ENCODE measurements at regions not wholly inside any gene's neighbourhood (a gene's known extent, or its start where the extent isn't known, plus 50 kb on each side); places are given as distances from the start of the nearest gene placed in this dataset.
A peak's percentile ranks its signal among the peaks of the same experiment; 100 is the strongest.
"Not testable (repeated sequence)": the region's sequence is repeated elsewhere in the genome, so short reads cannot be mapped to it uniquely, and the experiment has no call there.

GRCh38 chr2:13443554-13444261, 727.0 kb downstream of the TRIB2 start:
- DNase-seq (ENCODE audit: low read depth in 1 of 2, low spot score in 2 of 2); CTCF ChIA-PET (ENCODE audit: partially characterized antibody): not testable (repeated sequence)
- 57% methylated on average over 4 of the region's 4 CpGs; no CpG with 5 or more reads in 1 of the 2 experiments for WGBS, 2 experiments (ENCODE audit: extremely low coverage in 1 of 2, insufficient coverage in 1 of 2, insufficient read length in 1 of 2, insufficient replicate concordance in 2 of 2, low coverage in 1 of 2, low lambda C conversion rate in 2 of 2, missing lambda C conversion rate in 1 of 2)

More at GRCh38 chr2:13443554-13444261, 727.0 kb downstream of the TRIB2 start:
- TF ChIP-seq, protein P1, sequence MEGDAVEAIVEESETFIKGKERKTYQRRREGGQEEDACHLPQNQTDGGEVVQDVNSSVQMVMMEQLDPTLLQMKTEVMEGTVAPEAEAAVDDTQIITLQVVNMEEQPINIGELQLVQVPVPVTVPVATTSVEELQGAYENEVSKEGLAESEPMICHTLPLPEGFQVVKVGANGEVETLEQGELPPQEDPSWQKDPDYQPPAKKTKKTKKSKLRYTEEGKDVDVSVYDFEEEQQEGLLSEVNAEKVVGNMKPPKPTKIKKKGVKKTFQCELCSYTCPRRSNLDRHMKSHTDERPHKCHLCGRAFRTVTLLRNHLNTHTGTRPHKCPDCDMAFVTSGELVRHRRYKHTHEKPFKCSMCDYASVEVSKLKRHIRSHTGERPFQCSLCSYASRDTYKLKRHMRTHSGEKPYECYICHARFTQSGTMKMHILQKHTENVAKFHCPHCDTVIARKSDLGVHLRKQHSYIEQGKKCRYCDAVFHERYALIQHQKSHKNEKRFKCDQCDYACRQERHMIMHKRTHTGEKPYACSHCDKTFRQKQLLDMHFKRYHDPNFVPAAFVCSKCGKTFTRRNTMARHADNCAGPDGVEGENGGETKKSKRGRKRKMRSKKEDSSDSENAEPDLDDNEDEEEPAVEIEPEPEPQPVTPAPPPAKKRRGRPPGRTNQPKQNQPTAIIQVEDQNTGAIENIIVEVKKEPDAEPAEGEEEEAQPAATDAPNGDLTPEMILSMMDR (IDR thresholded peaks at IDR 0.05; ENCODE audit: control extremely low read depth in 1 of 3, insufficient read depth in 1 of 3, low read depth in 1 of 3, low read length in 3 of 3), result peak in 1 of 3 experiments; percentile 8; a peak in 1 of 4 replicates
- 0 out of 2 replicates have a peak, but pooled peaks have one; percentile 18 for TF ChIP-seq POU5F1 (IDR thresholded peaks at IDR 0.05; ENCODE audit: low read depth, low read length)
- TF ChIP-seq RAD21 (IDR thresholded peaks at IDR 0.05 in 1 of 2, conservative IDR thresholded peaks at IDR 0.05 in 1 of 2; ENCODE audit: low read depth in 2 of 2, low read length in 2 of 2), result peak; percentile 31 to 45
- H4K8ac ChIP-seq (ENCODE audit: extremely low read depth, insufficient read depth, low read length); H3K56ac ChIP-seq (replicated peaks; ENCODE audit: insufficient read length, low read depth, low read length); FAIRE-seq; H2BK5ac ChIP-seq (ENCODE audit: low read depth, low read length); H3K79me2 ChIP-seq (ENCODE audit: control insufficient read depth in 1 of 2, insufficient read depth in 2 of 2, low read length in 2 of 2); H2BK12ac ChIP-seq (ENCODE audit: low read depth, low read length); H2BK15ac ChIP-seq (ENCODE audit: low read length); H3K4me1 ChIP-seq (replicated peaks in 1 of 4; ENCODE audit: control insufficient read depth in 3 of 4, insufficient read depth in 4 of 4, low read length in 3 of 4); H3K18ac ChIP-seq (ENCODE audit: extremely low read depth, low read length); H2BK120ac ChIP-seq (replicated peaks; ENCODE audit: low read depth, low read length); H3K9ac ChIP-seq (replicated peaks in 1 of 4; ENCODE audit: extremely low read depth in 1 of 4, low read depth in 3 of 4, low read length in 3 of 4); H2AK5ac ChIP-seq (ENCODE audit: low read depth, low read length); POLR2A ChIA-PET (ENCODE audit: partially characterized antibody); H3K27ac ChIP-seq (ENCODE audit: low read depth, low read length); H3K23ac ChIP-seq (ENCODE audit: insufficient read length); H3K36me3 ChIP-seq (ENCODE audit: control insufficient read depth in 2 of 4, insufficient read depth in 4 of 4, low read length in 3 of 4); H3K23me2 ChIP-seq (ENCODE audit: low read depth, low read length); H4K5ac ChIP-seq (ENCODE audit: insufficient read length, low read depth, low read length); H3K9me3 ChIP-seq (ENCODE audit: insufficient read depth in 2 of 2, low read depth in 1 of 2, low read length in 1 of 2); H2AFZ ChIP-seq (ENCODE audit: low read length); H4K91ac ChIP-seq (replicated peaks; ENCODE audit: insufficient read length, low read length); H3K4me3 ChIP-seq (ENCODE audit: extremely low read depth in 1 of 4, insufficient read depth in 2 of 4, low read depth in 3 of 4, low read length in 4 of 4); H4K20me1 ChIP-seq (replicated peaks in 1 of 2; ENCODE audit: control insufficient read depth in 1 of 2, insufficient read depth in 2 of 2, low read length in 2 of 2); H3K79me1 ChIP-seq (ENCODE audit: low read depth, low read length); H3K14ac ChIP-seq (ENCODE audit: insufficient read length); H2BK20ac ChIP-seq (ENCODE audit: low read length); H3K27me3 ChIP-seq (replicated peaks in 1 of 4; ENCODE audit: control insufficient read depth in 3 of 4, extremely low read depth in 1 of 4, insufficient read depth in 3 of 4, low read length in 3 of 4); H3K4ac ChIP-seq (replicated peaks; ENCODE audit: insufficient read length, low read depth, low read length): not testable (repeated sequence)
- H3K4me2 ChIP-seq (ENCODE audit: insufficient read depth in 1 of 2, low read depth in 2 of 2, low read length in 2 of 2), result peak overlapping the region in 1 of 2 experiments; percentile 28; a peak in 1 of 4 replicates

Measured in H1 (cell line).